ENCODE measurements at regions not wholly inside any gene's neighbourhood (a gene's known extent, or its start where the extent isn't known, plus 50 kb on each side); places are given as distances from the start of the nearest gene placed in this dataset.

GRCh38 chr20:43287637-43288036 is 97.9 kb upstream of the PTPRT start:
- H3K79me2 ChIP-seq (ENCODE audit: insufficient read depth): no peaks in the 10 kb centered on the region
- no peaks in the 10 kb centered on the region for H3F3A ChIP-seq (ENCODE audit: insufficient read depth)
- H3K27ac ChIP-seq: no peak overlapping the region
- in situ Hi-C loops (cut with MboI): no loop called here
- 17 to 29% methylated on average over 2 of the region's 2 CpGs for WGBS, 2 experiments (ENCODE audit: low coverage in 1 of 2, low lambda C conversion rate in 2 of 2, missing lambda C conversion rate in 2 of 2)
- H3K9me2 ChIP-seq (ENCODE audit: insufficient read depth): no peaks in the 10 kb centered on the region
- no peak overlapping the region for H2AFZ ChIP-seq
- no peaks in the 10 kb centered on the region for H3K9me3 ChIP-seq (ENCODE audit: low read depth)
- no peak overlapping the region for H3K4me2 ChIP-seq (ENCODE audit: unreplicated experiment)
- no peak overlapping the region for H3K9ac ChIP-seq
- no peak overlapping the region for H3K4me3 ChIP-seq
- TF ChIP-seq EZH2phosphoT487 (IDR thresholded peaks at IDR 0.05; ENCODE audit: insufficient read depth, low read depth): no peak
- TF ChIP-seq EZH2 (IDR thresholded peaks at IDR 0.05; ENCODE audit: insufficient read depth, poor library complexity, severe bottlenecking): no peak
- H4K20me1 ChIP-seq (ENCODE audit: insufficient read depth): no peaks in the 10 kb centered on the region
- 0 out of 2 replicates have a peak, but pooled peaks cover 4% of the 10 kb centered on the region for H3K27me3 ChIP-seq (replicated peaks; ENCODE audit: insufficient read depth)
- H3K36me3 ChIP-seq (ENCODE audit: low read depth): no peaks in the 10 kb centered on the region
- no peaks in the 10 kb centered on the region for H3K4me1 ChIP-seq (ENCODE audit: insufficient read depth)
- peak; percentile 1 for DNase-seq

GRCh38 chr20:43285170-43285569 is 95.5 kb upstream of the PTPRT start:
- H3K27me3 ChIP-seq (replicated peaks; ENCODE audit: insufficient read depth): 0 out of 2 replicates have a peak, but pooled peaks cover 4% of the 10 kb centered on the region
- H4K20me1 ChIP-seq (ENCODE audit: insufficient read depth): no peaks in the 10 kb centered on the region
- H3K9ac ChIP-seq: no peak overlapping the region
- H2AFZ ChIP-seq: no peak overlapping the region
- TF ChIP-seq EZH2 (IDR thresholded peaks at IDR 0.05; ENCODE audit: insufficient read depth, poor library complexity, severe bottlenecking): no peak
- no peak overlapping the region for H3K4me2 ChIP-seq (ENCODE audit: unreplicated experiment)
- H3K9me3 ChIP-seq (ENCODE audit: low read depth): no peaks in the 10 kb centered on the region
- no peaks in the 10 kb centered on the region for H3K9me2 ChIP-seq (ENCODE audit: insufficient read depth)
- in situ Hi-C loops (cut with MboI): no loop called here
- no peak for DNase-seq
- H3K4me1 ChIP-seq (ENCODE audit: insufficient read depth): no peaks in the 10 kb centered on the region
- no peaks in the 10 kb centered on the region for H3K79me2 ChIP-seq (ENCODE audit: insufficient read depth)
- WGBS, 2 experiments (ENCODE audit: low coverage in 1 of 2, low lambda C conversion rate in 2 of 2, missing lambda C conversion rate in 2 of 2): 55 to 78% methylated on average over 3 of the region's 3 CpGs
- no peak overlapping the region for H3K4me3 ChIP-seq
- H3K36me3 ChIP-seq (ENCODE audit: low read depth): no peaks in the 10 kb centered on the region
- no peaks in the 10 kb centered on the region for H3F3A ChIP-seq (ENCODE audit: insufficient read depth)
- no peak overlapping the region for H3K27ac ChIP-seq

DNA sequence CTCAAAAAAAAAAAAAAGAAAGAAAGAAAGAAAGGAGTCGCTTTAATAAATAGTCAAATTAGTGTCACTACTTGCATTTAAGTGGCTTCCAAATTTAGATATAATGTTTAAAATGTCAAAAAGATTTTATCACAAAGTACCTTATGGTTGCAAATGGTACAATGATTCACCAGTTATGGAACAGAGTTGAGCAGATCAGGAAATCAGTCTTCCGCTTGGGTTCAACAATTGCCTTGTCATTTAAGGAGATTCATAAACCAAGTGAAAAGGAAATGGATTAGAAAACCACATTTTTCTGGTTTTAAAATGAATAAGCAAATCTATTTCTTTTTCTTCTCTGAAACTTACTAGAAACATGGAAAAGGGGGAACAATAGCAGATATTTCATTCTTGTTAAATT is 94.8 kb upstream of the PTPRT start:
- Histone ChIP-seq H2AFZ (no peak overlapping the region), H3F3A (ENCODE audit: insufficient read depth) (no peaks in the 10 kb centered on the region), H3K27ac (no peak overlapping the region), H3K9me3 (ENCODE audit: low read depth) (no peaks in the 10 kb centered on the region), H3K4me2 (ENCODE audit: unreplicated experiment) (no peak overlapping the region), H3K36me3 (ENCODE audit: low read depth) (no peaks in the 10 kb centered on the region), H3K9ac (no peak overlapping the region), H3K4me1 (ENCODE audit: insufficient read depth) (no peaks in the 10 kb centered on the region), H3K4me3 (no peak overlapping the region), H3K9me2 (ENCODE audit: insufficient read depth) (no peaks in the 10 kb centered on the region), H3K79me2 (ENCODE audit: insufficient read depth) (no peaks in the 10 kb centered on the region), H4K20me1 (ENCODE audit: insufficient read depth) (no peaks in the 10 kb centered on the region), H3K27me3 (replicated peaks; ENCODE audit: insufficient read depth) (0 out of 2 replicates have a peak, but pooled peaks cover 2% of the 10 kb centered on the region)
- DNase-seq: no peak
- in situ Hi-C loops (cut with MboI): no loop called here
- WGBS, 2 experiments (ENCODE audit: low coverage in 1 of 2, low lambda C conversion rate in 2 of 2, missing lambda C conversion rate in 2 of 2): 84 to 96% methylated on average over 2 of the region's 2 CpGs
- TF ChIP-seq EZH2phosphoT487 (IDR thresholded peaks at IDR 0.05; ENCODE audit: insufficient read depth, low read depth) (no peak), EZH2 (IDR thresholded peaks at IDR 0.05; ENCODE audit: insufficient read depth, poor library complexity, severe bottlenecking) (no peak)

DNA sequence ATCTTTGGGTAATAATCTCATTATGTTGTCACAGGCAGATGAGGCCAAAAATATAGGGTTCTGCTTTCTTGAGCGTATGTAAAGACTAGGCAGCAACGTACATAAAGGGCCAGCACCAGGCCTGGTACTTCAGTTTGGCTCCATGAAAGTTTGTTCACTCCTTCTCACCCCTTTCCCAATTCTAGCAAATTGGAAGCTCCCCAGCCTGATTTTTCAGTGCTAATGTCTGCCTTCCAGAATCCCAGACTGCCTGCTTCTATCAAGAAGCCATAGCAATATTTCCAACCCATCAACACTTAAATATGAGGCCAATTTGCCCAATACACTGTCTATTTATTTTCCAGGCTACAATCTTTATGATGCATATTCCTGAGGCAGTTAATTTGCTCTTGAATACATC is 93.4 kb upstream of the PTPRT start:
- 37 to 42% methylated on average over 2 of the region's 2 CpGs for WGBS, 2 experiments (ENCODE audit: low coverage in 1 of 2, low lambda C conversion rate in 2 of 2, missing lambda C conversion rate in 2 of 2)

DNA sequence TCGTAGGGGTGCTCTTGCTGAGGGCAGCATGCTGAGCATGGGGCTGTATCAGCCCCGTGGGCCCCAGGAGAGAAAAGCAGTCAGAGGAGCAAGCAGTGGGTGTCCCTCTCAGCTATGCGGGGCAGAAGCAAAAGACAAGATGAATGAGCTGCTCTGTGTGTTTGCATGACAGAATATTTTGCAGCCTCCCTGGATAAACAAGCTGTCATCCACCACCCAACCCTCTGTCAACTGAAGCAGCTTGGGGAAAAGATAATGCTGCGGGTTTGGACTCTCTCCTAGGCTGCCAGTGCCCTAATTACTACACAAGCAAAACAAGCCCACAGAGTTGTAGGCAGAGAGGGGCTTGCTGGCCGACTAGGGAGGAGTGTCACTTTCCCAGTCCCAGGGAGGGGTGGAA is 82.3 kb upstream of the PTPRT start:
- Histone ChIP-seq H3K4me1 (ENCODE audit: insufficient read depth) (no peaks in the 10 kb centered on the region), H3K27me3 (replicated peaks; ENCODE audit: insufficient read depth) (no peaks in the 10 kb centered on the region), H2AFZ (no peak overlapping the region), H3K9me2 (ENCODE audit: insufficient read depth) (no peaks in the 10 kb centered on the region), H3K27ac (no peak overlapping the region), H4K20me1 (ENCODE audit: insufficient read depth) (no peaks in the 10 kb centered on the region), H3K4me3 (no peak overlapping the region), H3K9me3 (ENCODE audit: low read depth) (no peaks in the 10 kb centered on the region), H3K36me3 (ENCODE audit: low read depth) (no peaks in the 10 kb centered on the region), H3F3A (ENCODE audit: insufficient read depth) (no peaks in the 10 kb centered on the region), H3K9ac (no peak overlapping the region), H3K4me2 (ENCODE audit: unreplicated experiment) (no peak overlapping the region), H3K79me2 (ENCODE audit: insufficient read depth) (no peaks in the 10 kb centered on the region)
- in situ Hi-C loops (cut with MboI): no loop called here
- no peak for TF ChIP-seq EZH2phosphoT487 (IDR thresholded peaks at IDR 0.05; ENCODE audit: insufficient read depth, low read depth)
- no peak for DNase-seq
- WGBS, 2 experiments (ENCODE audit: low coverage in 1 of 2, low lambda C conversion rate in 2 of 2, missing lambda C conversion rate in 2 of 2): 24 to 31% methylated on average over 5 of the region's 5 CpGs

More for the DNA sequence above, 93.4 kb upstream of the PTPRT start:
- Histone ChIP-seq H3F3A (ENCODE audit: insufficient read depth) (no peaks in the 10 kb centered on the region), H3K79me2 (ENCODE audit: insufficient read depth) (no peaks in the 10 kb centered on the region), H4K20me1 (ENCODE audit: insufficient read depth) (no peaks in the 10 kb centered on the region), H3K9me3 (ENCODE audit: low read depth) (no peaks in the 10 kb centered on the region), H3K36me3 (ENCODE audit: low read depth) (no peaks in the 10 kb centered on the region), H3K9me2 (ENCODE audit: insufficient read depth) (no peaks in the 10 kb centered on the region), H3K27me3 (replicated peaks; ENCODE audit: insufficient read depth) (no peaks in the 10 kb centered on the region), H3K27ac (no peak overlapping the region), H3K9ac (no peak overlapping the region), H3K4me2 (ENCODE audit: unreplicated experiment) (no peak overlapping the region), H3K4me1 (ENCODE audit: insufficient read depth) (no peaks in the 10 kb centered on the region), H2AFZ (no peak overlapping the region), H3K4me3 (no peak overlapping the region)
- in situ Hi-C loops (cut with MboI): no loop called here
- no peak for DNase-seq
- TF ChIP-seq EZH2phosphoT487 (IDR thresholded peaks at IDR 0.05; ENCODE audit: insufficient read depth, low read depth) (no peak), EZH2 (IDR thresholded peaks at IDR 0.05; ENCODE audit: insufficient read depth, poor library complexity, severe bottlenecking) (no peak)

Measured in GM23248 (cell line).